OCI-LY1 (cell line): ENCODE measurements at regions not wholly inside any gene's neighbourhood (a gene's known extent, or its start where the extent isn't known, plus 50 kb on each side); places are given as distances from the start of the nearest gene placed in this dataset.

Experiments used
- H2AFZ ChIP-seq: fragments of 200-600 bp; sonication (generic), shearing (Covaris generic); 2 replicates; pipeline ENCODE4 v1.6.0; 2014; ENCODE audit warnings: antibody characterized with exemption, mild to moderate bottlenecking, low read length
- H3F3A ChIP-seq: fragments of 200-600 bp; sonication (generic), shearing (Covaris generic); 2 replicates; pipeline ENCODE4 v1.6.0; 2014; ENCODE audit warnings: mild to moderate bottlenecking, antibody characterized with exemption, low read length, moderate library complexity; ENCODE audit not compliant: insufficient read depth
- H3K27ac ChIP-seq: fragments of 200-600 bp; sonication (generic); 2 replicates; pipeline ENCODE4 v1.5.1; 2014; ENCODE audit warnings: low read length, mixed run types, mild to moderate bottlenecking, low read depth; ENCODE audit not compliant: poor library complexity, severe bottlenecking
- H3K27me3 ChIP-seq: fragments of 200-600 bp; sonication (generic); 2 replicates; pipeline ENCODE4 v1.6.0; 2014; ENCODE audit warnings: antibody characterized with exemption, mild to moderate bottlenecking, low read length, moderate library complexity; ENCODE audit not compliant: insufficient read depth
- H3K36me3 ChIP-seq: fragments of 200-600 bp; sonication (generic); 2 replicates; pipeline ENCODE4 v1.6.1; 2014; ENCODE audit warnings: mild to moderate bottlenecking, antibody characterized with exemption, low read length, moderate library complexity, mixed read lengths; ENCODE audit not compliant: insufficient read depth
- H3K4me1 ChIP-seq: fragments of 200-600 bp; sonication (generic); 2 replicates; pipeline ENCODE4 v1.5.1; 2014; ENCODE audit warnings: mild to moderate bottlenecking, low read length, moderate library complexity; ENCODE audit not compliant: insufficient read depth, severe bottlenecking
- H3K4me2 ChIP-seq: fragments of 200-600 bp; sonication (generic), shearing (Covaris generic); 2 replicates; pipeline ENCODE4 v1.6.1; 2014; ENCODE audit warnings: low read length
- H3K4me3 ChIP-seq: fragments of 200-600 bp; sonication (generic); 2 replicates; pipeline ENCODE4 v1.5.1; 2014; ENCODE audit warnings: low read length, low read depth, mild to moderate bottlenecking, mixed read lengths; ENCODE audit not compliant: poor library complexity, severe bottlenecking
- H3K79me2 ChIP-seq: fragments of 200-600 bp; shearing (Covaris generic); 2 replicates; pipeline ENCODE4 v1.6.1; 2016; ENCODE audit warnings: mixed run types, low read length, mixed read lengths; ENCODE audit not compliant: insufficient read depth
- H3K9ac ChIP-seq: fragments of 200-600 bp; sonication (generic), shearing (Covaris generic); 2 replicates; pipeline ENCODE4 v1.6.1; 2014; ENCODE audit warnings: mild to moderate bottlenecking, low read length, mixed read lengths
- H3K9me2 ChIP-seq: fragments of 200-600 bp; sonication (generic), shearing (Covaris generic); 2 replicates; pipeline ENCODE4 v1.6.1; 2014; ENCODE audit warnings: low read depth, mild to moderate bottlenecking, low read length, mixed read lengths
- H3K9me3 ChIP-seq: fragments of 200-600 bp; shearing (Covaris generic); 2 replicates; pipeline ENCODE4 v1.6.1; 2014; ENCODE audit warnings: low read length, mixed read lengths
- H4K20me1 ChIP-seq: fragments of 200-600 bp; sonication (generic), shearing (Covaris generic); 2 replicates; pipeline ENCODE4 v1.6.0; 2016; ENCODE audit warnings: mild to moderate bottlenecking, low read length; ENCODE audit not compliant: insufficient read depth
- CTCF ChIP-seq: fragments of 200-600 bp; sonication (generic), shearing (Covaris generic); IDR thresholded peaks from 2 replicates; pipeline ENCODE4 v1.5.1; 2017; ENCODE audit warnings: mild to moderate bottlenecking, antibody characterized with exemption, low read length, moderate library complexity, mixed read lengths
- EZH2 ChIP-seq: fragments of 200-600 bp; sonication (generic), shearing (Covaris generic); IDR thresholded peaks from 2 replicates; pipeline ENCODE4 v1.8.0; 2017; ENCODE audit warnings: borderline replicate concordance, mixed run types, mild to moderate bottlenecking, antibody characterized with exemption, low read length, moderate library complexity, mixed read lengths

GRCh38 chr12:25817166-25817565 lies 141.3 kb upstream of the RASSF8 start:
- H3K4me2 ChIP-seq = no peak overlapping the region
- no peak overlapping the region for H3K4me3 ChIP-seq
- no peaks in the 10 kb centered on the region for H4K20me1 ChIP-seq

GRCh38 chr12:25818596-25819390 lies 139.7 kb upstream of the RASSF8 start:
- Histone ChIP-seq H3K4me1 (no peaks in the 10 kb centered on the region), H3K79me2 (no peaks in the 10 kb centered on the region), H3K9ac (no peak overlapping the region), H3K4me2 (no peak overlapping the region), H3K27me3 (no peaks in the 10 kb centered on the region), H3K9me3 (no peaks in the 10 kb centered on the region), H3K9me2 (no peaks in the 10 kb centered on the region), H4K20me1 (no peaks in the 10 kb centered on the region), H2AFZ (no peak overlapping the region), H3K4me3 (no peak overlapping the region), H3K27ac (no peak overlapping the region), H3F3A (no peaks in the 10 kb centered on the region), H3K36me3 (no peaks in the 10 kb centered on the region)
- TF ChIP-seq EZH2 (no peak), CTCF (no peak)

More at GRCh38 chr12:25817166-25817565, 141.3 kb upstream of the RASSF8 start:
- no peaks in the 10 kb centered on the region for H3F3A ChIP-seq
- no peaks in the 10 kb centered on the region for H3K9me2 ChIP-seq
- H3K27ac ChIP-seq = no peak overlapping the region
- H2AFZ ChIP-seq = no peak overlapping the region
- H3K79me2 ChIP-seq = no peaks in the 10 kb centered on the region
- TF ChIP-seq EZH2 = no peak
- H3K27me3 ChIP-seq = no peaks in the 10 kb centered on the region
- H3K36me3 ChIP-seq = no peaks in the 10 kb centered on the region
- H3K9me3 ChIP-seq = no peaks in the 10 kb centered on the region
- no peak overlapping the region for H3K9ac ChIP-seq
- no peaks in the 10 kb centered on the region for H3K4me1 ChIP-seq

- Histone ChIP-seq H3F3A (no peaks in the 10 kb centered on the region), H3K9me3 (no peaks in the 10 kb centered on the region), H3K9me2 (no peaks in the 10 kb centered on the region), H4K20me1 (no peaks in the 10 kb centered on the region), H3K36me3 (no peaks in the 10 kb centered on the region), H3K4me1 (no peaks in the 10 kb centered on the region), H3K4me2 (no peak overlapping the region), H3K79me2 (no peaks in the 10 kb centered on the region), H3K9ac (no peak overlapping the region), H3K27ac (no peak overlapping the region), H3K27me3 (no peaks in the 10 kb centered on the region), H3K4me3 (no peak overlapping the region), H2AFZ (no peak overlapping the region)
- no peak for TF ChIP-seq EZH2
- no peak for TF ChIP-seq CTCF
Observed at GRCh38 chr12:25819691-25820090, 138.8 kb upstream of the RASSF8 start.

GRCh38 chr12:25822281-25822680 lies 136.2 kb upstream of the RASSF8 start:
- Histone ChIP-seq H4K20me1 (no peaks in the 10 kb centered on the region), H3K9me3 (no peaks in the 10 kb centered on the region), H3K9ac (no peak overlapping the region), H3K4me3 (no peak overlapping the region), H3K79me2 (no peaks in the 10 kb centered on the region), H2AFZ (no peak overlapping the region), H3K27ac (no peak overlapping the region), H3K36me3 (no peaks in the 10 kb centered on the region), H3K4me2 (no peak overlapping the region), H3K27me3 (no peaks in the 10 kb centered on the region), H3K9me2 (no peaks in the 10 kb centered on the region), H3K4me1 (no peaks in the 10 kb centered on the region), H3F3A (no peaks in the 10 kb centered on the region)
- TF ChIP-seq CTCF (no peak), EZH2 (no peak)
